ENCODE measurements at regions not wholly inside any gene's neighbourhood (a gene's known extent, or its start where the extent isn't known, plus 50 kb on each side); places are given as distances from the start of the nearest gene placed in this dataset.

- no peak for TF ChIP-seq CTCF (IDR thresholded peaks at IDR 0.05)
- TF ChIP-seq EP300 (IDR thresholded peaks at IDR 0.05) = no peak
Observed at GRCh38 chr2:223652122-223652521, 50.0 kb upstream of the SCG2 start.
